Natural killer cell treated with Interleukin-12 subunit alpha and Interleukin-12 subunit beta and Interleukin-15 and Interleukin-18, amount 100 ng/mL, for 72 hours (primary cell): ENCODE measurements at regions not wholly inside any gene's neighbourhood (a gene's known extent, or its start where the extent isn't known, plus 50 kb on each side); places are given as distances from the start of the nearest gene placed in this dataset.

Source experiments
- ATAC-seq, 2 donors: fragments of 150-1000 bp; cut with Tn5 transposase in 1 of 2; sonication (Bioruptor Pico), chemical (Tn5 transposase) in 1 of 2; 2 replicates each; pipeline ENCODE4 v1.10.0; 2021
- DNase-seq: peaks from one replicate; pipeline ENCODE4 v3.0.0; 2022; ENCODE audit warnings: low spot score
- H3K27ac Mint-ChIP-seq, 2 donors: 1 replicate in 1 of 2; 2 replicates in 1 of 2; pipeline ENCODE4 v1.8.0; 2022; ENCODE audit warnings: mixed read lengths in 2 of 2, mild to moderate bottlenecking in 1 of 2, moderate library complexity in 1 of 2
- H3K27me3 Mint-ChIP-seq, 2 donors: 1 replicate in 1 of 2; 2 replicates in 1 of 2; pipeline ENCODE4 v1.8.0; 2022; ENCODE audit warnings: mixed read lengths in 2 of 2
- H3K36me3 Mint-ChIP-seq: one replicate; pipeline ENCODE4 v1.8.0; 2022; ENCODE audit warnings: mixed read lengths
- H3K4me1 Mint-ChIP-seq, 2 donors: 1 replicate in 1 of 2; 2 replicates in 1 of 2; pipeline ENCODE4 v1.8.0; 2022; ENCODE audit warnings: low read depth in 2 of 2, mixed read lengths in 2 of 2, mild to moderate bottlenecking in 1 of 2
- H3K4me3 Mint-ChIP-seq: one replicate; pipeline ENCODE4 v1.8.0; 2022; ENCODE audit warnings: mixed read lengths
- H3K9me3 Mint-ChIP-seq: 2 replicates; pipeline ENCODE4 v1.8.0; 2022; ENCODE audit warnings: mixed read lengths

DNA sequence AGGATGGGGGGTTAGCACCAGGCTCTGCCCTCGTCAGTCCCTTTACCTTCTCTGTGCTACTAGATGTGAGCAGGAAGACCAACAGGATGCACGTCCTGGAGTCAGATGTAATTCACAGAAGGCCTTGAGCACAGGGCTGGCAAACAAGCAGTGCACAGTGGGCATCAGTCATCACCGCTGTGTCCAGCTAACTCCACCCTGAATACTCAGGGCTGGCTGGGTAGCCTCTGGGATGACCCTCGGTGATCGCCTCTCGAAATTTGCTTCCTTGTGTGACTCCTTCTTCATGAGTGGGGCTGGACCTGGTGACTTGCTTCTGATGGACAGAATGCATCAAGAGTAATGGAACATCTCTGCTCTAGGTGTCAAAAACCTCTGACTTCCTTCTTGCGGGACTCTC is 92.2 kb upstream of the TMPRSS2 start:
- Mint-ChIP-seq H3K4me1 (no peaks in the 10 kb centered on the region), H3K9me3 (no peaks in the 10 kb centered on the region), H3K4me3 (no peak overlapping the region), H3K27ac (no peak overlapping the region), H3K36me3 (no peaks in the 10 kb centered on the region), H3K27me3 (peaks cover 2 to 7% of the 10 kb centered on the region in 2 donors)
- ATAC-seq = no peak
- no peak for DNase-seq

DNA sequence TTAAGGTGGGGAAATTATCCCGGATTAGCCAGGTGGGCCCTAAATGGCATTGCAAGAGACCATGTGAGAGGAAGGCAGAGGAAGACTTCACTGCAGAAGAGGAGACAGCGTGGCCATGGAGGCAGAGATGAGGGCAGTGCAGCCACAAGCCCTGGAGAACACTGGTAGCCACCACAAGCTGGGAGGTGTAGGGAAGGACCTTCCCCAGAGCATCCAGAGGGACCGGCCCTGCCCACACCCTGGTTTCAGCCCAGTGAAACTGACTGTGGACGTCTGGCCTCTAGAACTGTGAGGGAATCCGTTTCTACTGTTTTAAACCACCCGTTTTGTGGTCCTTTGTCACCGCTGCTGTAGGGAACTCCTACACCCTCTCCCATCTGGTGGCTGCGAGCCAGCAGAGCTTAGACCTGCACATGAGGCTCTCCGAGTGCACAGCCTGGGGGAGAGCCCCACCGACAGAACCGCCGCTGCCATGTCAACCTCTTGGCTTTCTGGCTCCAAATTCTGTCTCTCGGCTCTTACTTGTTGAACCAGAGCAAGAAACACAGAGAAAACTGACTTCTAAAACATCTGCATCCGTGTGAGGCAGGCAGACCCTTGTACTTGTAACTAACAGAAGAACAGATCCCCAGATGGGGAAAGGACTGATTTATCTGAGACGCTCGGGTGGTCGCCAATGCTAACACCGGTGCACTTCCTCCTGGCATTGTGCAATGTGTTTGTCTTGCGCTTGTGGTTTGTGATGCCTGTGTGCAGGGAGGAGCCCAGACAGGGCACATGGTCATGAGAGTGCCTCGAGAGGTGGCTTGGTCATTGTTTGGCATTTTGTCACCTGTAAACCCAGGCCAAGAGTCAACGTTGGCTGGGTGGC is 90.8 kb upstream of the TMPRSS2 start:
- Mint-ChIP-seq H3K36me3 (no peaks in the 10 kb centered on the region), H3K4me3 (no peak overlapping the region), H3K9me3 (no peaks in the 10 kb centered on the region), H3K27ac (no peak overlapping the region), H3K27me3 (peaks cover 5 to 7% of the 10 kb centered on the region in 2 donors), H3K4me1 (no peaks in the 10 kb centered on the region)
- no peak for DNase-seq
- peak in 1 of 2 donors; percentile 21 for ATAC-seq

DNA sequence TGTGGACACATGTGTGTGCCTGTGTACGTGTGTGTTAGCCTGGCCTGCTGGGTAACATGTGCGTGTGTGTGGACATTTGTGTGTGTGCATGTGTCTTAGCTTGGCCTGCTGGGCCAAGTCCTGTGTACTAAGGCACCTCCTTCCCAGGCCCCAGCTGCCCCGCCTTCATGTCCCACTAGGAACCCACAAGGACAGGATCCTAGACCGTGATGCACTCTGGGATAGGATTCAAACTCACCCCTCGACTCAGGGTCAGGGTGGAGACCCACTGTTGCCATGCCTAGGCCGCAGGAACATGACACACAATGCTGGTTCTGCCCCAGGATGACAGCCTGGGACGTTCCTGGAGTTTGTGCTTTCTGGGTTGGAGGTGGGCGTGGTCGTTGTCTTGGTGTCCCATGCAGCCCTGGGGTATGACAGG is 89.9 kb upstream of the TMPRSS2 start:
- no peak for DNase-seq
- peaks cover 5 to 7% of the 10 kb centered on the region in 2 donors for H3K27me3 Mint-ChIP-seq
- no peak overlapping the region for H3K4me3 Mint-ChIP-seq
- no peaks in the 10 kb centered on the region for H3K4me1 Mint-ChIP-seq
- no peak overlapping the region for H3K27ac Mint-ChIP-seq
- ATAC-seq = no peak
- no peaks in the 10 kb centered on the region for H3K36me3 Mint-ChIP-seq
- H3K9me3 Mint-ChIP-seq = no peaks in the 10 kb centered on the region

DNA sequence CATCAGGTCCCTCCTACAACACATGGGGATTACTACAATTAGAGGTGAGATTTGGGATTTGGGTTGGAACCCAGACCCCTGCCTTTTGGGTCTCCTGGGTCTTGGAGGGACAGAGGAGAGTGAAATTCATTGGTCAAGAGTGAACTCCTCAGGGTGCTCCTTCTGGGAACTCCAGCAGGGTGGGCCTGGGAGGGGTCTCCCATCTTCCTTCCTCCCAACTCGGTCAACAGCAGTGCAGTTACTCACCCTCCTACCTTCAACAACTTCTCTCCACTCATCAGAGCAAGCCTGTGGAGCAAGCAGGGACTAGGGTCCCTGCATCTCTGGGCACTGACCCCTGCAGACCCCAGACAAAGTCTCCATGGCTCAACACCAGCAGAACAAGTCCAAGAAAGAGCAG is 89.3 kb upstream of the TMPRSS2 start:
- Mint-ChIP-seq H3K9me3 (no peaks in the 10 kb centered on the region), H3K27ac (no peak overlapping the region), H3K4me3 (no peak overlapping the region), H3K36me3 (no peaks in the 10 kb centered on the region), H3K27me3 (peaks cover 7% of the 10 kb centered on the region in 2 donors), H3K4me1 (no peaks in the 10 kb centered on the region)
- DNase-seq (no peak), ATAC-seq (no peak)

DNA sequence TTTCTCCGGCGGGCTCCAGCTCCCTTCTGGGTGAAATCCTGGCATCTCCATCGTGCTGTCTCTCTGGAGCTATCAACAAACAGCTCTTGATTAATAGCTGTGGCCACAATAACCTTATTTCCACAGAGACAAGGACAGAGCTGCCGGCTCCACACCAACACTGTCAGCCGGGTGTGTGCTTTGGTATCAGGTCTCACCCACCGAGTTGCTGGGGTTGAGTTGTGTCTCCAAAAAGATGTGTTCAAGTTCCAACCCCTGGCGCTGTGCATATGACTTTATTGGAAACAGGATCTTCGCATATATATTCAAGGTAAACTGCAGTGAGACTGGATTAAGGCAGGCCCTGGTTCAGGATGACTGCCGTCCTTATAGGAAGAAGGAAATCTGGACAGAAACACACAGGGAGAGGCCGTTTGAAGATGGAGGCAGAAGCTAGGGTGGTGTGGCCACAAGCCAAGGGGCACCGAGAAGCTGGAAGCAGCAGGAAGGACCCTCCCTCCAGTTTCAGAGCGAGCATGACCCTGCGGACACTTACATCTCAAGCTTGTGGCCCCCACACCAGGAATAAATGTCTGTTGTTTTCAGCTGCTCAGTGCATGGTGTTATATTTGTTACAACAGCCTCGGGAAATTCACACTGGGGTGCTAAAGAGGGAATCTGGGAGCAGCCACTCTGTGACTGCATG is 88.4 kb upstream of the TMPRSS2 start:
- no peak overlapping the region for H3K27ac Mint-ChIP-seq
- no peaks in the 10 kb centered on the region for H3K9me3 Mint-ChIP-seq
- ATAC-seq (no peak), DNase-seq (no peak)
- no peaks in the 10 kb centered on the region for H3K4me1 Mint-ChIP-seq
- peaks cover 7% of the 10 kb centered on the region in 2 donors for H3K27me3 Mint-ChIP-seq
- no peaks in the 10 kb centered on the region for H3K36me3 Mint-ChIP-seq
- no peak overlapping the region for H3K4me3 Mint-ChIP-seq

DNA sequence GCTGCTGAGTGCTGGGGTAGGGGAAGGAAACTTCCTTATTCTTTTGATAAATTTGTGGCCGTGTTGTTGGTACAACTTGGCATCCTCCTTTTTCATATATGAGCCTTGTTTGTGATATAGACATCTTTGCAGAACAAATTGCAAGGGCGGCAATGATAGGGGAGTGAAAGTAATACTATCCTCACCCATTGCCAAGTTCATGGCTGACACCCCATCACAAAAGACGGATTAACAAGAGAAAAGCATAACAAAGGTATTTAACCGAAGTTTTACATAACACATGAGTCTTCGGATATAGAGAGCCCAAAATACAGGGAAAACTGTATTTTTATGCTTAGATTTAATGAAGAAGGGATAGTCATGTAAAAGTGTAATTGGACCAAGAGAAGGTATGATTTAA is 86.3 kb upstream of the TMPRSS2 start:
- peaks cover 7% of the 10 kb centered on the region in 2 donors for H3K27me3 Mint-ChIP-seq
- H3K36me3 Mint-ChIP-seq = no peaks in the 10 kb centered on the region
- no peak for ATAC-seq
- H3K9me3 Mint-ChIP-seq = no peaks in the 10 kb centered on the region
- H3K4me3 Mint-ChIP-seq = no peak overlapping the region
- H3K4me1 Mint-ChIP-seq = no peaks in the 10 kb centered on the region
- no peak for DNase-seq
- no peak overlapping the region for H3K27ac Mint-ChIP-seq

DNA sequence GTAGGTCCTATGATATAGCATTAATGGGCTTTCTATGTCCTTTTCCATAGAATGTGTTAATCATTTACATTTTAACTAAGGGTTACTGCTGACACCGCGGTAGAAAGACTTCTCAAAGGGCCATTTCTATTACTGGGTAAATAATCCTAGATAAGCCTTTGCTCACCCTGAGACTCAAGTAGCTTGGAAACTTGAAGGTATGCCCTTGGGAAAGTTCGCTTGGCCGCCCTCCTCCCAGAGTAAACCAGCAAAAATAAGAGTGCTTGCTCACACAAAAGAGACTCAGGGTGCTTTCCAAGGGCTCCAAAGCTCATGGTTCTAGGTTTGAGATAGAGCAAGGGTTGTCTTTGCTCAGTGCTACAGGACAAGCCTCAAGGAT is 85.8 kb upstream of the TMPRSS2 start:
- ATAC-seq = no peak
- no peaks in the 10 kb centered on the region for H3K9me3 Mint-ChIP-seq
- H3K4me1 Mint-ChIP-seq = no peaks in the 10 kb centered on the region
- H3K27me3 Mint-ChIP-seq = peaks cover 9 to 11% of the 10 kb centered on the region in 2 donors
- DNase-seq = no peak
- no peak overlapping the region for H3K27ac Mint-ChIP-seq
- no peaks in the 10 kb centered on the region for H3K36me3 Mint-ChIP-seq
- H3K4me3 Mint-ChIP-seq = no peak overlapping the region

DNA sequence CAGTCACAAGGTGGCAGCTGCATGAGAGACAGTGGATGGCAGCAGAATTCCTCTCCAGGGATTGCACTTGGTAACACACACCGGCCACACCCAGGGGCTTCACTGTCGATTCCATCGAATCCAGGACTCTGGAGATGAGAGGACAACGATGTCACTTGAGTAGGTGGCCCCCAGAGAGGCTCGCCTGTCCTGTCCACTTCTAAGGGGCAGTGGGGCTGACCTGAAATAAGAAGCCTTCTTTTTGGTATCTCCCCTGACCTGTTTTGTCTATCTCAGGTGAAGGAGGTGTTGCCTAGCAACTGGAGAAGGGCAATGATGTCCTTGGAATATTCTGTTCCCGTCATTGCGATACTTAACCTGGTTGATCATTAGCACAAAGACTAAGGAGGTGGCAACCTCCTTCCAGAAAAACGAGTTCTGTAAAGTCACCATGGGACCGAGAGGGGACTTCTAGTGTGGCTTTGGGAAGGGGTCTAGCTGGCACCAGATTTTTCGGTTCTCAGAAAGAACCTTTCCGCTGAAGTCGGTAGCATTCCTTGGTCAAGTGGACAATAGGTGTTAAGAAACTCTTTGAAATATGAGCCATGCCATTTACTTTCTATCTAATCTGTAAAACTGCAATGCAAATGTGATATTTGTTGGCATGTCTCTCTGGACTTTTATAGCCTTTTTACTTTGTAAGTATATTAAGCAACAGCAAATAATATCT is 85.2 kb upstream of the TMPRSS2 start:
- H3K9me3 Mint-ChIP-seq = no peaks in the 10 kb centered on the region
- peaks cover 11 to 17% of the 10 kb centered on the region in 2 donors for H3K27me3 Mint-ChIP-seq
- H3K4me3 Mint-ChIP-seq = no peak overlapping the region
- no peak overlapping the region for H3K27ac Mint-ChIP-seq
- no peaks in the 10 kb centered on the region for H3K4me1 Mint-ChIP-seq
- H3K36me3 Mint-ChIP-seq = no peaks in the 10 kb centered on the region
- no peak for DNase-seq
- ATAC-seq = no peak

DNA sequence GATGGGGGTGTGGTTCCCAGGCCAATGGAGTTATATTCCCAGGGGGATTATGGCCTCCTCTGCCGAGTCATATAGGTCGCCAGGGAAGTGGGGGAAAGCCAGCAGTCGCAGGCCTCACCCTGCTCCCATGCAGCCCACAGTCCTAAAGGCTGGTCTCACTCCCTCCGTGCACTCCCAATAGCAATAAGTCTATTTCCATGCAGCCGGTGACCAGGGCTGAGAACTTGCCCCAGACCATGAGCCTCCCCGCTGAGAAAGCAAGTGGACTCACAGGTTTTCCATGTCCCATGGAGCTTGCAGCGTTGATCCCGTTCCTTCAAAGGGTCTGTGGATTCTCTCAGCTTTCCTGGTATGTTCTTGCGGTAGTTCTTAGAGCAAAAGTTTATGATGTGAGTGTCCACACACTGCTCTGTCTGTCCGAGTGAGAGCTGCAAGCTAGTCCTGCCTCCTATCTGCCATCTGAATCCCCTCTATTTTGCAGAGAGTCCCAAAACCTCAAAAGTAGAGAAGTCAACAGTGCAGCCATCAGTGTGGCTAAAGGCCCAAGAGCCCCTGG is 81.7 kb upstream of the TMPRSS2 start:
- Mint-ChIP-seq H3K4me3 (no peak overlapping the region), H3K36me3 (no peaks in the 10 kb centered on the region), H3K27ac (no peak overlapping the region), H3K9me3 (no peaks in the 10 kb centered on the region), H3K27me3 (peaks cover 9 to 13% of the 10 kb centered on the region in 2 donors), H3K4me1 (no peaks in the 10 kb centered on the region)
- DNase-seq (no peak), ATAC-seq (no peak)

DNA sequence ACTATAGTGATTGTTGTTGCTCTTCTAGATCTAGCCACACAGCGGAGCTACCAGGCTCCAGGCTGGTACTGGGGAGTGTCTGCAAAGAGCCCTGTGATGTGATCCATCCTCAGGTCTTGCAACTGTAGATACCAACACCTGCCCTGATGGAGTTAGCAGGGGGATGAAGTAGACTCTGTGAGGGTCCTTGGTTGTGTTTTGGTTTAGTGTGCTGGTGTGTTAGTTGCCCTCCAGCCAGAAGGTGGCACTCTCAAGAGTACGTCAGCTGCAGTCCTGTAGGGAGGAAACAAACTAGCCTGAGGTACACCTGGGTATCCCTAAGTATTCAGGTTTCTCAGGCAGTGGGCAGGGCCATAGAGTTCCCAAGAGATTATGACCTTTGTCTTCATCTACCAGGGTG is 81.2 kb upstream of the TMPRSS2 start:
- DNase-seq (no peak), ATAC-seq (no peak)
- no peaks in the 10 kb centered on the region for H3K9me3 Mint-ChIP-seq
- H3K4me3 Mint-ChIP-seq = no peak overlapping the region
- H3K36me3 Mint-ChIP-seq = no peaks in the 10 kb centered on the region
- H3K4me1 Mint-ChIP-seq = no peaks in the 10 kb centered on the region
- H3K27me3 Mint-ChIP-seq = peaks cover 6 to 13% of the 10 kb centered on the region in 2 donors
- no peak overlapping the region for H3K27ac Mint-ChIP-seq

DNA sequence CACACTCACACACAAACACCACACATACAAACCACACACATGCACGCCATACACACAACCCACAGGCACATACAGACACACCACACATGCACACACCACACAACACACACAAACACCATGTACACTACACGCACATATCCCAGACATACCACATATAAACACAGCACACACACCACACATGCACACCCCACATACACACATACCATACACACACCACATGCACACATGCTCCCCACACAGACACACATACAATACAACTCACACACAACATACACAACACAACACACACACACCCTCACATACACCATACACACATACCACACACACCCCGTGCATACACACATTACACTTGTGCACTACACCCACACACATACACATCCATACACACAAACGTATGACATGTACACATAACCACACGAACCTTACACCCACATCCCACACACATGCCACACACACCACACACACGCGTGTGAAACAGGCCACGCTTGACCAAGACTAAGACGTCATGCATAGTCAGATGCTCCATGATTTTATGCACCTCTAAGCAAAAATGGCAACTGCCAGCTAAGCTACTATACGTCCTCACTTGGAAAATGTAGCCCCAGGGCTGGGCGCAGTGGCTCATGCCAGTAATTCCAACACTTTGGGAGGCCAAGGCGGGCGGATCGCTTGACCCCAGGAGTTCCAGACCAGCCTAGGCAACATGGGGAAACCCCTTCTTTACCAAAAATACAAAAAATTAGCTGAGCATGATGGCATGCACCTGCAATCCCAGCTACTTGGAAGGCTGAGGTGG is 77.4 kb upstream of the TMPRSS2 start:
- Mint-ChIP-seq H3K36me3 (no peaks in the 10 kb centered on the region), H3K4me3 (no peak overlapping the region), H3K9me3 (no peaks in the 10 kb centered on the region), H3K4me1 (no peaks in the 10 kb centered on the region), H3K27me3 (peaks cover 7 to 17% of the 10 kb centered on the region in 2 donors), H3K27ac (no peak overlapping the region)
- ATAC-seq (no peak), DNase-seq (no peak)

DNA sequence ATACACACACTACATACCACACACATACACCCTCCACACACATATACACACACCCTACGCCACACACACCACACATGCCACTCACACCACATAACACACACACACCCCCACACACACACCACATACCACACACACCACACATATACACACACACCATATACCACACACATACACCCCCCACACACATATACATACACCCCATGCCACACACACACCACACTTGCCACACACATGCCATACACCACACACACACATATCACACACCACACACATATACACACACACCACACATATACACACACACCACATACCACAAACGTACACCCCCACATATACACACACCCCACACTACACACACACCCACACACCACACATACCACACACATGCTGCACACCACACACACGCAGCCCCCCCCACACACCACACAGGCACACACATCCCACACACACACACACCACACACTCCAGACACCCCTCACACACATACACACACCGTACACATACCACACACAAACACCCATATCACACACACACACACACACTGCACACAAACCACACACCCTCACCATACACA is 76.7 kb upstream of the TMPRSS2 start:
- peaks cover 12 to 21% of the 10 kb centered on the region in 2 donors for H3K27me3 Mint-ChIP-seq
- no peaks in the 10 kb centered on the region for H3K36me3 Mint-ChIP-seq
- ATAC-seq = peak in 1 of 2 donors; percentile 34
- H3K27ac Mint-ChIP-seq = no peak overlapping the region
- H3K9me3 Mint-ChIP-seq = no peaks in the 10 kb centered on the region
- no peak overlapping the region for H3K4me3 Mint-ChIP-seq
- DNase-seq = no peak
- H3K4me1 Mint-ChIP-seq = no peaks in the 10 kb centered on the region

DNA sequence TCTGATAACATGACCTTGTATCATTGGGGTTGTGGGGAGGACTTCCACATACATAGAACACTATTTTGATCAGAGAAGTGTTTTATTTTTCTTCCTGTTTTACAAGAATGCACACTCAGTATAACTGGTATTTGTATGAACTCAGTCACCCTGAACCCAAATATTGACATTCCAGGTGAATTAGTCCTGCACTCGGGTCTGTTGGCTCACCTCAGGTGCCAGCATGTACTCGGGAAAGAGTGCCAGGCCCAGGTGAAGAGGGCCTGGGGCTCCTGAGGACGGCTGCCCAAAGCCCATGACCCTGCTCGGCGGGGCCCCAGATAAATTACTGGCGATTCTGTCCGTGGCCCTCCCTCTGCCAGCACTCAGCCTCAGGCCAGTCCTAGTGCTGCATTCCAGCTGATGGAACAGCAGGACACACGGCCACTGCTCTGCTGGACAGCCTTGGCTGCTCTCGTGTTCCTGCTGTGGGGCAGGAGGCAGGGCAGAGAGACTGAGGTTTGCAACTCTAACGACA is 75.4 kb upstream of the TMPRSS2 start:
- Mint-ChIP-seq H3K4me3 (no peak overlapping the region), H3K27ac (no peak overlapping the region), H3K4me1 (no peaks in the 10 kb centered on the region), H3K9me3 (no peaks in the 10 kb centered on the region), H3K27me3 (peaks cover 9 to 15% of the 10 kb centered on the region in 2 donors), H3K36me3 (peaks cover 4% of the 10 kb centered on the region)
- DNase-seq = no peak
- no peak for ATAC-seq
